OCI-LY3 (cell line): ENCODE measurements at regions not wholly inside any gene's neighbourhood (a gene's known extent, or its start where the extent isn't known, plus 50 kb on each side); places are given as distances from the start of the nearest gene placed in this dataset.

Experiments used
- EZH2phosphoT487 ChIP-seq: fragments of 200-600 bp; shearing (Covaris generic); IDR thresholded peaks from 2 replicates; pipeline ENCODE4 v1.6.1; 2018; ENCODE audit warnings: antibody characterized with exemption, mixed run types, low read depth
- TF ChIP-seq, protein P1 (sequence below): fragments of 200-600, 300-600 bp; sonication (generic); IDR thresholded peaks from 2 replicates; pipeline ENCODE4 v1.5.1; 2014; ENCODE audit warnings: antibody characterized with exemption, low read length, low read depth

DNA sequence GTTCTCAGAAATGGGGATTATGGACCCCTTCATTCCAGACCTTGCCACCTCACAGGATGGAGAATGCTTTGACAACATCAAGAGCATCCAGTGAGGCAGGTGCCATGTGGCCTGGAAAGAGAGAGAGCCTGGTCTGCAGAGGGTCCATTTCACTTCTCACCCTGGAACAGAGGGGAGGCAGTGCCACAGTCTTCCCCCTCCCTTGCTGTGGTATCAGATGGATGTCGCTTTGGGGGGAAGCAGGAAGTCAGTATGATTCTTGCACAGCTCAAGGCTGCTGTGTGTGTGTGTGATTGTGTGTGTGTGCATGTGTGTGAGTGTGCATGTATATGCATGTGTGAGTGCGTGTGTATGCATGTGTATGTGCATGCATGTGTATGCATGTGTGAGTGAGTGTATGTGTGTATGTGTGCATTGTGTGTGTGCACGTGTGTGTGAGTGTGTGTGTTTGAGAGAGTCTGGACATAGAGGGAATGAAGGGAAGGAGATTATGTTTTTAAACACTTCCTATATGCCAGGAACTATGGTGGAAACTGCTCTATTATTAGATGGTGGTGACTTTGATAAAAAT is 328.6 kb upstream of the CLNK start:
- TF ChIP-seq, protein P1, sequence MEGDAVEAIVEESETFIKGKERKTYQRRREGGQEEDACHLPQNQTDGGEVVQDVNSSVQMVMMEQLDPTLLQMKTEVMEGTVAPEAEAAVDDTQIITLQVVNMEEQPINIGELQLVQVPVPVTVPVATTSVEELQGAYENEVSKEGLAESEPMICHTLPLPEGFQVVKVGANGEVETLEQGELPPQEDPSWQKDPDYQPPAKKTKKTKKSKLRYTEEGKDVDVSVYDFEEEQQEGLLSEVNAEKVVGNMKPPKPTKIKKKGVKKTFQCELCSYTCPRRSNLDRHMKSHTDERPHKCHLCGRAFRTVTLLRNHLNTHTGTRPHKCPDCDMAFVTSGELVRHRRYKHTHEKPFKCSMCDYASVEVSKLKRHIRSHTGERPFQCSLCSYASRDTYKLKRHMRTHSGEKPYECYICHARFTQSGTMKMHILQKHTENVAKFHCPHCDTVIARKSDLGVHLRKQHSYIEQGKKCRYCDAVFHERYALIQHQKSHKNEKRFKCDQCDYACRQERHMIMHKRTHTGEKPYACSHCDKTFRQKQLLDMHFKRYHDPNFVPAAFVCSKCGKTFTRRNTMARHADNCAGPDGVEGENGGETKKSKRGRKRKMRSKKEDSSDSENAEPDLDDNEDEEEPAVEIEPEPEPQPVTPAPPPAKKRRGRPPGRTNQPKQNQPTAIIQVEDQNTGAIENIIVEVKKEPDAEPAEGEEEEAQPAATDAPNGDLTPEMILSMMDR, result no peak
- TF ChIP-seq EZH2phosphoT487, result no peak
